ENCODE measurements at regions not wholly inside any gene's neighbourhood (a gene's known extent, or its start where the extent isn't known, plus 50 kb on each side); places are given as distances from the start of the nearest gene placed in this dataset.

- no peak overlapping the region for H2AFZ ChIP-seq (ENCODE audit: control insufficient read depth, low read depth, low read length)
- no peaks in the 10 kb centered on the region for H4K20me1 ChIP-seq (ENCODE audit: control insufficient read depth, insufficient read depth)
- RAD21 ChIA-PET (ENCODE audit: unreplicated experiment): no interaction called here
- H3K27ac ChIP-seq (ENCODE audit: control insufficient read depth, insufficient read depth): no peak overlapping the region
- no peak overlapping the region for H3K4me3 ChIP-seq
- no peak for FAIRE-seq
- 76% methylated on average over 1 of the region's 1 CpG for WGBS (ENCODE audit: insufficient coverage, insufficient replicate concordance, low lambda C conversion rate, missing lambda C conversion rate)
- H3K27me3 ChIP-seq (replicated peaks in 1 of 2; ENCODE audit: control insufficient read depth in 2 of 2, insufficient read depth in 2 of 2, low read length in 1 of 2): no peaks in the 10 kb centered on the region
- DNase-seq (ENCODE audit: low read depth, low spot score): no peak
- no peak overlapping the region for H3K9ac ChIP-seq (ENCODE audit: control insufficient read depth, insufficient read depth, low read length)
- CTCF ChIA-PET: no interaction called here
- in situ Hi-C loops (cut with MboI) (loop anchor here (25.0 kb wide), 1 partner anchor 111 kb away; no protein-coding TSS in a partner anchor), intact Hi-C loops (cut with micrococcal nuclease; ENCODE audit: unreplicated experiment) (no loop called here)
- BruUV-seq (replicated peaks): no TSS peak
- H3K4me2 ChIP-seq (ENCODE audit: control insufficient read depth, insufficient read depth): no peak overlapping the region
- no peaks in the 10 kb centered on the region for H3K79me2 ChIP-seq (ENCODE audit: control insufficient read depth, insufficient read depth, low read length)
- TF ChIP-seq RELA (IDR thresholded peaks at IDR 0.05; ENCODE audit: borderline replicate concordance, partially characterized antibody) (no peak), HCFC1 (IDR thresholded peaks at IDR 0.05; ENCODE audit: low read length) (no peak), FOS (IDR thresholded peaks at IDR 0.05; ENCODE audit: borderline replicate concordance, extremely low read depth, insufficient read length) (no peak), MTA3 (IDR thresholded peaks at IDR 0.05; ENCODE audit: borderline replicate concordance, low read length) (no peak), ELK1 (IDR thresholded peaks at IDR 0.05; ENCODE audit: low read depth, low read length) (no peak), CREM (IDR thresholded peaks at IDR 0.05; ENCODE audit: low read depth) (no peak), BHLHE40 (IDR thresholded peaks at IDR 0.05; ENCODE audit: borderline replicate concordance in 1 of 2, low read depth in 2 of 2, low read length in 1 of 2) (no peak), USF1 (IDR thresholded peaks at IDR 0.05; ENCODE audit: borderline replicate concordance, extremely low read length, insufficient read depth, low read depth, low read length) (no peak), RUNX3 (IDR thresholded peaks at IDR 0.05; ENCODE audit: low read length) (no peak), NFIC (IDR thresholded peaks at IDR 0.05; ENCODE audit: low read depth, low read length) (no peak), BACH1 (IDR thresholded peaks at IDR 0.05; ENCODE audit: borderline replicate concordance) (no peak), STAT3 (IDR thresholded peaks at IDR 0.05; ENCODE audit: low read depth, low read length) (no peak), STAT1 (conservative IDR thresholded peaks at IDR 0.05) (no peak), MEF2B (IDR thresholded peaks at IDR 0.05; ENCODE audit: partially characterized antibody, poor library complexity, severe bottlenecking) (no peak), E2F4 (IDR thresholded peaks at IDR 0.05; ENCODE audit: low read depth, low read length) (no peak), SPI1 (IDR thresholded peaks at IDR 0.05; ENCODE audit: borderline replicate concordance, insufficient read depth, low read depth, low read length) (no peak)
- SMC1A ChIA-PET (ENCODE audit: uncharacterized antibody, unreplicated experiment): no interaction called here
- H3K36me3 ChIP-seq (ENCODE audit: control insufficient read depth in 2 of 2, insufficient read depth in 2 of 2, low read length in 1 of 2): no peaks in the 10 kb centered on the region
- no peak for ATAC-seq
- no peaks in the 10 kb centered on the region for H3K4me1 ChIP-seq (ENCODE audit: control insufficient read depth, insufficient read depth, low read length)
- no peaks in the 10 kb centered on the region; the same call in 2 of the 3 replicates for H3K9me3 ChIP-seq (replicated peaks; ENCODE audit: control insufficient read depth, insufficient read depth, low read length)
- POLR2A ChIA-PET: no interaction called here
Observed at GRCh38 chr10:37576154-37576553, 281.3 kb downstream of the ZNF248 start.

All from GM12878 (cell line).